Neural cell (in vitro differentiated cells): ENCODE measurements at regions not wholly inside any gene's neighbourhood (a gene's known extent, or its start where the extent isn't known, plus 50 kb on each side); places are given as distances from the start of the nearest gene placed in this dataset.

Source experiments
- H2AFZ ChIP-seq: fragments of 200-600, 300-800 bp; sonication (generic), shearing (Covaris generic); 2 replicates; pipeline ENCODE4 v1.6.0; 2014; ENCODE audit warnings: low read depth, mild to moderate bottlenecking, antibody characterized with exemption, low read length, moderate library complexity
- H3F3A ChIP-seq: fragments of 200-600 bp; shearing (Covaris generic); 2 replicates; pipeline ENCODE4 v1.6.1; 2016; ENCODE audit warnings: mild to moderate bottlenecking, moderate library complexity, mixed read lengths, antibody characterized with exemption, low read length; ENCODE audit not compliant: insufficient read depth, poor library complexity, severe bottlenecking
- H3K27ac ChIP-seq: fragments of 200-600, 300-800 bp; sonication (generic), shearing (Covaris generic); 2 replicates; pipeline ENCODE4 v1.5.1; 2014; ENCODE audit warnings: mild to moderate bottlenecking, low read length, moderate library complexity
- H3K27me3 ChIP-seq: fragments of 300-800, 200-600 bp; sonication (generic), shearing (Covaris generic); 2 replicates; pipeline ENCODE4 v1.6.0; 2014; ENCODE audit warnings: mild to moderate bottlenecking, low read depth, low read length, moderate library complexity; ENCODE audit not compliant: insufficient read depth
- H3K36me3 ChIP-seq: fragments of 300-800, 200-600 bp; sonication (generic), shearing (Covaris generic); 2 replicates; pipeline ENCODE4 v1.5.1; 2014; ENCODE audit warnings: mild to moderate bottlenecking, antibody characterized with exemption, low read length, moderate library complexity; ENCODE audit not compliant: insufficient read depth
- H3K4me2 ChIP-seq: fragments of 300-800, 200-600 bp; sonication (generic), shearing (Covaris generic); 2 replicates; pipeline ENCODE4 v1.6.0; 2014; ENCODE audit warnings: mild to moderate bottlenecking, low read length
- H3K4me3 ChIP-seq: fragments of 300-800, 200-600 bp; sonication (generic), shearing (Covaris generic); 2 replicates; pipeline ENCODE4 v1.5.1; 2014; ENCODE audit warnings: mild to moderate bottlenecking, low read length, moderate library complexity
- H3K79me2 ChIP-seq: fragments of 200-600 bp; shearing (Covaris generic); replicated peaks from 2 replicates; pipeline ENCODE4 v1.6.0; 2014; ENCODE audit warnings: mild to moderate bottlenecking, low read length, moderate library complexity; ENCODE audit not compliant: insufficient read depth
- H3K9ac ChIP-seq: fragments of 300-800, 200-600 bp; sonication (generic), shearing (Covaris generic); 2 replicates; pipeline ENCODE4 v1.6.1; 2016; ENCODE audit warnings: mild to moderate bottlenecking, low read length, mixed read lengths
- H3K9me2 ChIP-seq: fragments of 200-600 bp; shearing (Covaris generic); 2 replicates; pipeline ENCODE4 v1.6.1; 2016; ENCODE audit warnings: mild to moderate bottlenecking, low read length, mixed read lengths; ENCODE audit not compliant: insufficient read depth
- H3K9me3 ChIP-seq: fragments of 200-600, 300-800 bp; sonication (generic), shearing (Covaris generic); 2 replicates; pipeline ENCODE4 v1.6.1; 2016; ENCODE audit warnings: mild to moderate bottlenecking, mixed run types, low read length, moderate library complexity, mixed read lengths
- H4K20me1 ChIP-seq: fragments of 200-600 bp; shearing (Covaris generic); 2 replicates; pipeline ENCODE4 v1.6.1; 2016; ENCODE audit warnings: mild to moderate bottlenecking, mixed run types; ENCODE audit not compliant: insufficient read depth
- EP300 ChIP-seq: fragments of 450-650 bp; conservative IDR thresholded peaks from 2 replicates; pipeline ENCODE4 v1.6.1; 2014; ENCODE audit warnings: antibody characterized with exemption, mild to moderate bottlenecking, moderate library complexity; ENCODE audit not compliant: poor library complexity, severe bottlenecking
- EZH2 ChIP-seq: fragments of 200-600, 300-800 bp; shearing (Covaris generic), sonication (generic); IDR thresholded peaks from 2 replicates; pipeline ENCODE4 v1.6.1; 2014; ENCODE audit warnings: antibody characterized with exemption, low read length, borderline replicate concordance, mild to moderate bottlenecking; ENCODE audit not compliant: insufficient read depth, poor library complexity, severe bottlenecking
- MXI1 ChIP-seq: fragments of 450-650 bp; conservative IDR thresholded peaks from 2 replicates; pipeline ENCODE4 v1.6.1; 2014; ENCODE audit warnings: antibody characterized with exemption, mild to moderate bottlenecking; ENCODE audit not compliant: poor library complexity, severe bottlenecking
- POLR2AphosphoS5 ChIP-seq: IDR thresholded peaks from 2 replicates; pipeline ENCODE4 v1.6.1; 2012
- RAD21 ChIP-seq: fragments of 450-650 bp; conservative IDR thresholded peaks from 2 replicates; pipeline ENCODE4 v1.6.1; 2014; ENCODE audit warnings: antibody characterized with exemption, mild to moderate bottlenecking, moderate library complexity
- SMC3 ChIP-seq: fragments of 450-650 bp; conservative IDR thresholded peaks from 2 replicates; pipeline ENCODE4 v1.6.1; 2014; ENCODE audit warnings: antibody characterized with exemption, mild to moderate bottlenecking, moderate library complexity; ENCODE audit not compliant: poor library complexity
- TAF1 ChIP-seq: IDR thresholded peaks from 2 replicates; pipeline ENCODE4 v1.6.1; 2012; ENCODE audit warnings: low read depth
- TF ChIP-seq, protein P1 (sequence below): fragments of 450-650 bp; IDR thresholded peaks from 2 replicates; pipeline ENCODE4 v1.5.1; 2014; ENCODE audit warnings: antibody characterized with exemption, mild to moderate bottlenecking, moderate library complexity; ENCODE audit not compliant: poor library complexity, severe bottlenecking
- TF ChIP-seq, protein P2 (sequence below): IDR thresholded peaks from 2 replicates; pipeline ENCODE4 v1.6.1; 2012; ENCODE audit warnings: borderline replicate concordance

DNA sequence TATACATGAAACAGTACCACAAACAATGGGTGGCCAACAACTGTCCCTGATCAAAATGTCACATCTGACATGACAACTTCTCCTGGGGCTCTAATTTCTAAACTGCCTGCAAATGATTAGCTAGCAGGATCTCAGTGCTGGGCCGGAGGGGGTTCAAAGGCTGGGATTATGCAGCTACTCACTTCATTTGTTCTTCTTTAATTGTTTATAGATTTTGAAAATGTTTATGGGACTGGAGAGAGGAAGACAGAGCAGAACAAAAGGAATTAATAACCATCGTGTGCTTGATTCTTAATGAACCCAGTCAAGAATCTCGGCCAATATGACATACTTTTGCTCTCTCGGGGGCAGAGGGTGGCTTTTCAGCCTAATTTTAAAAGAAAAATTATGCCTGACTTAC lies 313.6 kb downstream of the NSG2 start:
- Histone ChIP-seq H3K4me2 (no peak overlapping the region), H3K27ac (no peak overlapping the region), H3K9ac (no peak overlapping the region), H4K20me1 (no peaks in the 10 kb centered on the region), H3K27me3 (no peaks in the 10 kb centered on the region), H3K9me2 (no peaks in the 10 kb centered on the region), H3K4me3 (no peak overlapping the region), H3K9me3 (no peaks in the 10 kb centered on the region), H3F3A (no peaks in the 10 kb centered on the region), H3K36me3 (no peaks in the 10 kb centered on the region), H3K79me2 (no peaks in the 10 kb centered on the region), H2AFZ (no peak overlapping the region)
- TF ChIP-seq, protein P1, sequence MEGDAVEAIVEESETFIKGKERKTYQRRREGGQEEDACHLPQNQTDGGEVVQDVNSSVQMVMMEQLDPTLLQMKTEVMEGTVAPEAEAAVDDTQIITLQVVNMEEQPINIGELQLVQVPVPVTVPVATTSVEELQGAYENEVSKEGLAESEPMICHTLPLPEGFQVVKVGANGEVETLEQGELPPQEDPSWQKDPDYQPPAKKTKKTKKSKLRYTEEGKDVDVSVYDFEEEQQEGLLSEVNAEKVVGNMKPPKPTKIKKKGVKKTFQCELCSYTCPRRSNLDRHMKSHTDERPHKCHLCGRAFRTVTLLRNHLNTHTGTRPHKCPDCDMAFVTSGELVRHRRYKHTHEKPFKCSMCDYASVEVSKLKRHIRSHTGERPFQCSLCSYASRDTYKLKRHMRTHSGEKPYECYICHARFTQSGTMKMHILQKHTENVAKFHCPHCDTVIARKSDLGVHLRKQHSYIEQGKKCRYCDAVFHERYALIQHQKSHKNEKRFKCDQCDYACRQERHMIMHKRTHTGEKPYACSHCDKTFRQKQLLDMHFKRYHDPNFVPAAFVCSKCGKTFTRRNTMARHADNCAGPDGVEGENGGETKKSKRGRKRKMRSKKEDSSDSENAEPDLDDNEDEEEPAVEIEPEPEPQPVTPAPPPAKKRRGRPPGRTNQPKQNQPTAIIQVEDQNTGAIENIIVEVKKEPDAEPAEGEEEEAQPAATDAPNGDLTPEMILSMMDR: no peak
- TF ChIP-seq RAD21 (no peak), EP300 (no peak), TAF1 (no peak), MXI1 (no peak), EZH2 (no peak), SMC3 (no peak), POLR2AphosphoS5 (no peak)
- TF ChIP-seq, protein P2, sequence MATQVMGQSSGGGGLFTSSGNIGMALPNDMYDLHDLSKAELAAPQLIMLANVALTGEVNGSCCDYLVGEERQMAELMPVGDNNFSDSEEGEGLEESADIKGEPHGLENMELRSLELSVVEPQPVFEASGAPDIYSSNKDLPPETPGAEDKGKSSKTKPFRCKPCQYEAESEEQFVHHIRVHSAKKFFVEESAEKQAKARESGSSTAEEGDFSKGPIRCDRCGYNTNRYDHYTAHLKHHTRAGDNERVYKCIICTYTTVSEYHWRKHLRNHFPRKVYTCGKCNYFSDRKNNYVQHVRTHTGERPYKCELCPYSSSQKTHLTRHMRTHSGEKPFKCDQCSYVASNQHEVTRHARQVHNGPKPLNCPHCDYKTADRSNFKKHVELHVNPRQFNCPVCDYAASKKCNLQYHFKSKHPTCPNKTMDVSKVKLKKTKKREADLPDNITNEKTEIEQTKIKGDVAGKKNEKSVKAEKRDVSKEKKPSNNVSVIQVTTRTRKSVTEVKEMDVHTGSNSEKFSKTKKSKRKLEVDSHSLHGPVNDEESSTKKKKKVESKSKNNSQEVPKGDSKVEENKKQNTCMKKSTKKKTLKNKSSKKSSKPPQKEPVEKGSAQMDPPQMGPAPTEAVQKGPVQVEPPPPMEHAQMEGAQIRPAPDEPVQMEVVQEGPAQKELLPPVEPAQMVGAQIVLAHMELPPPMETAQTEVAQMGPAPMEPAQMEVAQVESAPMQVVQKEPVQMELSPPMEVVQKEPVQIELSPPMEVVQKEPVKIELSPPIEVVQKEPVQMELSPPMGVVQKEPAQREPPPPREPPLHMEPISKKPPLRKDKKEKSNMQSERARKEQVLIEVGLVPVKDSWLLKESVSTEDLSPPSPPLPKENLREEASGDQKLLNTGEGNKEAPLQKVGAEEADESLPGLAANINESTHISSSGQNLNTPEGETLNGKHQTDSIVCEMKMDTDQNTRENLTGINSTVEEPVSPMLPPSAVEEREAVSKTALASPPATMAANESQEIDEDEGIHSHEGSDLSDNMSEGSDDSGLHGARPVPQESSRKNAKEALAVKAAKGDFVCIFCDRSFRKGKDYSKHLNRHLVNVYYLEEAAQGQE: no peak

DNA sequence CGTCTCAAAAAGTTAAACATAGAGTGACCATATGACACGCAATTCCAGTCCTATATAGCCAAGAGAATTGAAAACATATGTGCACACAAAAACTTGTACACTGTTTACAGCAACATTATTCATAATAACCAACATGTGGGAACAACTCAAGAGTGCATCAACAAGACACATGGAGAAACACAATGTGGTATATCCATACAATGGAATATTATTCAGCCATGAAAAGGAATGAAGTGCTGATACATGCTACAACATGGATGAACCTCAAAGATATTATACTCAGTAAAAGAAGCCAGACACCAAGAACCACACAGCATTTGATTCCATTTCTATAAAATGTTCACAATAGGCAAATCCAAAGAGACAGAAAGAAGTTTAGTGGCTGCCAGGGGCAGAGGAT lies 317.0 kb downstream of the NSG2 start:
- Histone ChIP-seq H3K79me2 (no peaks in the 10 kb centered on the region), H4K20me1 (no peaks in the 10 kb centered on the region), H3K27me3 (no peaks in the 10 kb centered on the region), H2AFZ (no peak overlapping the region), H3K4me3 (no peak overlapping the region), H3K9me2 (no peaks in the 10 kb centered on the region), H3K9ac (no peak overlapping the region), H3F3A (no peaks in the 10 kb centered on the region), H3K27ac (no peak overlapping the region), H3K9me3 (no peaks in the 10 kb centered on the region), H3K36me3 (no peaks in the 10 kb centered on the region), H3K4me2 (no peak overlapping the region)
- TF ChIP-seq EP300: no peak
- TF ChIP-seq TAF1: no peak
- TF ChIP-seq EZH2: no peak
- TF ChIP-seq, protein P2: no peak
- TF ChIP-seq MXI1: no peak
- no peak for TF ChIP-seq SMC3
- TF ChIP-seq, protein P1: no peak
- no peak for TF ChIP-seq RAD21
- no peak for TF ChIP-seq POLR2AphosphoS5
